ENCODE measurements at regions not wholly inside any gene's neighbourhood (a gene's known extent, or its start where the extent isn't known, plus 50 kb on each side); places are given as distances from the start of the nearest gene placed in this dataset.

GRCh38 chr15:58291848-58292247 is 139.9 kb upstream of the LIPC start:
- CTCF ChIA-PET, result no interaction called here
- TF ChIP-seq EZH2 (IDR thresholded peaks at IDR 0.05; ENCODE audit: borderline replicate concordance, low read depth, low read length, poor library complexity, severe bottlenecking) (no peak), CTCF (conservative IDR thresholded peaks at IDR 0.05; ENCODE audit: low read depth, low read length) (no peak)
- no TSS peak for BruUV-seq (replicated peaks)

DNA sequence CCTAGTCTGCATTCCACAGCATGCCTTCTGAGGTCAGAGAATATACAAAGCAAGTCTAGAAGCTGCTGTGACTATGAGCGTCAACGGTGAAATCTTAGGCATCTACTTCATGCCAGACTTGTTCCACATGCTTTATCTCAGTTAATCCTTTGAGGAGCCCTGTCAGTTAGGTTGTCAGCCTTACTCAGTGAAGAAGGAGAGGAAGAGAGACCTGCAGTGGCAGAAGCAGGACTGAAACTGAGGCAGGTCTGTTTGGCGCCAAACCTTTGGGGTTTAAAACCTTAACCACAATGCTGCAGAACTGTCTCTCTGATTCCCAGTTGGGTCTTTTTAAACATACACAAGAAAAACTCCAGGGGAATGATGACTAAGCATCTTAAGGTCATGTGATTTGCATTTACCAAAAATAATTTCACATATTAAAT is 139.0 kb upstream of the LIPC start:
- no TSS peak for BruUV-seq (replicated peaks)
- H3K27ac ChIP-seq (ENCODE audit: low read depth, low read length, poor library complexity, severe bottlenecking), result no peak overlapping the region
- H3K9me3 ChIP-seq (ENCODE audit: low read depth, low read length, poor library complexity, severe bottlenecking), result peaks cover 6% of the 10 kb centered on the region
- no peak for DNase-seq (ENCODE audit: low spot score)
- H3K36me3 ChIP-seq (ENCODE audit: insufficient read depth, low read length, poor library complexity, severe bottlenecking), result no peaks in the 10 kb centered on the region
- no peak for TF ChIP-seq CTCF (conservative IDR thresholded peaks at IDR 0.05; ENCODE audit: low read depth, low read length)
- TF ChIP-seq EZH2 (IDR thresholded peaks at IDR 0.05; ENCODE audit: borderline replicate concordance, low read depth, low read length, poor library complexity, severe bottlenecking), result no peak
- no peaks in the 10 kb centered on the region for H3K4me1 ChIP-seq (ENCODE audit: insufficient read depth, low read length, poor library complexity, severe bottlenecking)
- ChIA-PET CTCF (no interaction called here), POLR2A (ENCODE audit: low non-redundant PET) (no interaction called here)
- H3K4me3 ChIP-seq (ENCODE audit: low read depth, low read length, poor library complexity, severe bottlenecking), result no peak overlapping the region
- intact Hi-C loops (cut with micrococcal nuclease; ENCODE audit: unreplicated experiment), result no loop called here
- H3K27me3 ChIP-seq (replicated peaks; ENCODE audit: insufficient read depth, low read depth, low read length, poor library complexity), result no peaks in the 10 kb centered on the region

More at GRCh38 chr15:58291848-58292247, 139.9 kb upstream of the LIPC start:
- Histone ChIP-seq H3K36me3 (ENCODE audit: insufficient read depth, low read length, poor library complexity, severe bottlenecking) (no peaks in the 10 kb centered on the region), H3K4me1 (ENCODE audit: insufficient read depth, low read length, poor library complexity, severe bottlenecking) (no peaks in the 10 kb centered on the region), H3K9me3 (ENCODE audit: low read depth, low read length, poor library complexity, severe bottlenecking) (peaks cover 6% of the 10 kb centered on the region), H3K4me3 (ENCODE audit: low read depth, low read length, poor library complexity, severe bottlenecking) (no peak overlapping the region), H3K27me3 (replicated peaks; ENCODE audit: insufficient read depth, low read depth, low read length, poor library complexity) (no peaks in the 10 kb centered on the region), H3K27ac (ENCODE audit: low read depth, low read length, poor library complexity, severe bottlenecking) (no peak overlapping the region)
- intact Hi-C loops (cut with micrococcal nuclease; ENCODE audit: unreplicated experiment), result no loop called here
- no peak for DNase-seq (ENCODE audit: low spot score)
- POLR2A ChIA-PET (ENCODE audit: low non-redundant PET), result no interaction called here

GRCh38 chr15:58293622-58294550 is 137.9 kb upstream of the LIPC start:
- CTCF ChIA-PET, result no interaction called here
- peaks cover 6% of the 10 kb centered on the region for H3K9me3 ChIP-seq (ENCODE audit: low read depth, low read length, poor library complexity, severe bottlenecking)

More at GRCh38 chr15:58293622-58294550, 137.9 kb upstream of the LIPC start:
- no peak overlapping the region for H3K27ac ChIP-seq (ENCODE audit: low read depth, low read length, poor library complexity, severe bottlenecking)
- no peak for DNase-seq (ENCODE audit: low spot score)
- H3K36me3 ChIP-seq (ENCODE audit: insufficient read depth, low read length, poor library complexity, severe bottlenecking), result no peaks in the 10 kb centered on the region
- TF ChIP-seq EZH2 (IDR thresholded peaks at IDR 0.05; ENCODE audit: borderline replicate concordance, low read depth, low read length, poor library complexity, severe bottlenecking), result no peak
- TF ChIP-seq CTCF (conservative IDR thresholded peaks at IDR 0.05; ENCODE audit: low read depth, low read length), result no peak
- no peaks in the 10 kb centered on the region for H3K4me1 ChIP-seq (ENCODE audit: insufficient read depth, low read length, poor library complexity, severe bottlenecking)
- POLR2A ChIA-PET (ENCODE audit: low non-redundant PET), result no interaction called here
- H3K27me3 ChIP-seq (replicated peaks; ENCODE audit: insufficient read depth, low read depth, low read length, poor library complexity), result no peaks in the 10 kb centered on the region
- intact Hi-C loops (cut with micrococcal nuclease; ENCODE audit: unreplicated experiment), result no loop called here
- H3K4me3 ChIP-seq (ENCODE audit: low read depth, low read length, poor library complexity, severe bottlenecking), result no peak overlapping the region
- no TSS peak for BruUV-seq (replicated peaks)
